HG02973 (cell line): ENCODE measurements at regions not wholly inside any gene's neighbourhood (a gene's known extent, or its start where the extent isn't known, plus 50 kb on each side); places are given as distances from the start of the nearest gene placed in this dataset.

Source experiments
- ATAC-seq: cut with Tn5 transposase; IDR thresholded peaks from one replicate; pipeline ENCODE4 v1.9.1; 2021; ENCODE audit warnings: moderate library complexity; ENCODE audit not compliant: unreplicated experiment

- no peak for ATAC-seq
Observed at GRCh38 chr4:148828291-148828690, 386.1 kb upstream of the NR3C2 start.

- ATAC-seq: no peak
Observed at GRCh38 chr4:148827781-148828180, 385.6 kb upstream of the NR3C2 start.

DNA sequence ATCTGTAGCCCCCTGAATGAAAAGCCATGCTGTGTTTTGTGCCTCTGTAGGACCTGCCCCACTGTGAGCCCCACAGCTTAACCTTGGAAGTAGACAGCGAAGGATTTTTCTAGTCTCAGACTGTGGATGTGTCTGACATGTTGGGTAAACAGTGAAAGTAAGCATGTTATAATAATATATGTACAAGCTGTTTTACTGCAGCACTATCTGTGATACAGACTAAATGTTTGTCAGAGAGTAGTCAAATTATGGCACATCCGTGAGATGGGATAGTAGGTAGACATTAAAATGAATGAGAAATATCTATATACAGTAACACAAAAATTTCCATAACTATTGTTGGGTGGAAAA, 381.2 kb upstream of the NR3C2 start:
- ATAC-seq: no peak

DNA sequence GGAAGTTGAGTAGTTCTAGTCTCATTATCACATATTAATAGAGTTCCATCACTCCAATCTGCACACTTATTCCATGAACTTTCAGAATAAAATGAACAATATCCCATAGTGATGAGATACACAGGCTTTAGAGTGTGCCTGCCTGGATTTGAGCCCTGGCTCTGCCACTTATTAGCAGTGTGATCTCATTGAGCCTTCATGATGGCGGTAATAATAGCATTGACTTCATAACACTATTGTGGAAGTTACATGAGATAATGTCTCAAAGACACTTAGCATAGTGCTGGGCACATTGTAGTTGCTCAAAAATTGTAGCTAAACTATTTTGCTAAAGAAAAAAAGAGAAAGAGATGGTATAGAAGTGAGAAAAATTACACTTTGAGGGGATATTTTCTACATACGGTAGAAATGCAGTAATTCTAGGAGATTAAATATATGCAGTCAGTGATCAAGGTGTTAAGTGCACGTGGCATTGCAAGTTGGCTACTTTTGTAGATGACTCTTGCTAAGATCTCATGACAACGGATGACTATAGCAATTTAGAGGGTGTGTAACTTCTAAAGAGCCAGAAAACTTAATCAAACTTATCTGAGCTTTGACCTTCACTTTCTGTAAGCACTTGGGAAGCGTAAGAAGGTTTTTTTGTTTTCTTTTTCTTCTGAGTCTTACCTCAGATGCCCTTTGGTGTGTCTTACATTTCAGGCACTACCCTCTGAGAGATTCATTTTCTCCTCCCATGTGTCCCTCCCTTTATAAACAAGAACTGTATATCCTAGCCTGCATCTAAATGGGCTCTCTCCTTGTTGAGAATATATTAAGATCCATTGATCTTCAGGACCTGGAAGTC, 380.6 kb upstream of the NR3C2 start:
- no peak for ATAC-seq

- no peak for ATAC-seq
Observed at GRCh38 chr4:148814030-148814429, 371.8 kb upstream of the NR3C2 start.

- no peak for ATAC-seq
Observed at GRCh38 chr4:148813289-148813688, 371.1 kb upstream of the NR3C2 start.

- ATAC-seq: no peak
Observed at GRCh38 chr4:148812101-148812500, 369.9 kb upstream of the NR3C2 start.

- ATAC-seq: no peak
Observed at GRCh38 chr4:148810461-148810860, 368.2 kb upstream of the NR3C2 start.

DNA sequence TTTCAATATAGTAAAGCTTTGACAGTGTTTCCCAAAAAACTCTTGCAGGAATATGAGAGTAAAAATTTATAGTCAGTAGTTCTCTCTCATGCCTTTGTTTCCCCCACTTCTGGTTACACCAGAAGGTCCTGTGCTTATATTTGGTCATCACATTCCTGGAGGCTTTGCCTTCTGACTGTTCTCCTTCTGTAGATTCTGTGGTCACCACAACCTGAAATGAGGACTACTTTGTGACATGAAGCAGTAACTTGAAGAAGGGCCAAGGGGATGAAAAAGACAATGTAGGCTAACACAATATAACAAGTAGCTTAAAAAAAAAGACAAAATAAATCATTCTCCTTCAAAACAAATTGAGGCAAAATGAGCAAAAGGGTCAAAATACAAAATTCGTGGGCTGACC, 366.2 kb upstream of the NR3C2 start:
- no peak for ATAC-seq

- ATAC-seq: no peak
Observed at GRCh38 chr4:148800940-148801339, 358.7 kb upstream of the NR3C2 start.

- no peak for ATAC-seq
Observed at GRCh38 chr4:148800336-148800885, 358.2 kb upstream of the NR3C2 start.

DNA sequence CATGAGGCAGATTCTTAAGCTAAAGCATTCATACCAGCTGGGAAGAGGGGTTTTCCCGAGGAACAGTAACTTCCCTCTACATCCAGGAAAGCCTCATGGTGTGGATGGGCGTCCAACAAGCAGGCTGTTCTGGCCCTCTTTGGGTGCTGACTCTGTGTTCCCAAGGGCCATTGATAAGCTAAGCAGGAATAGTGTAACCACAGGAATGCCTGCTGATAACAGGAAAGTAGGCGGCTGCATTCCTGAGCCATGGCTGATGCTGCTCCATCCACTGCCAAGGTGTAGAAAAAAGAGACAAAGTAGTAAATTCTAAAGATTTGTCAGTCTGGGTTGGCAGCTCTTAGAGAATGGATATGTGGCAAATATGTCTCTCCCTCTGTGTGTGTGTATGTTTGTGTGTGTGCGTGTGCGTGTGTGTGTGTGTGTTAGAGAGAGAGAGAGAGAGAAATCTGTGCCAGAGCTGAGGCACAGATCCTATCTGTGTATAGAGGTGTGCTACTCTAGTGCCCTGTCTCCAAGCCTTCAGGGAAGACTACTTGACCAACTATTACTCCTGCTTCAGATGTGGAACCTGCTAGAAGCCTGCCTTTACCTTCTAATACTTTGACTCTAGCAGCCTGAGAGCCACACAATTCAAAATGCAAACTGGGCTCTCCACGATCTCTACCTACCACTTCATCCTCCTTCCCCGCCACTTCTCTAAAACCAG, 353.1 kb upstream of the NR3C2 start:
- ATAC-seq: no peak

- no peak for ATAC-seq
Observed at GRCh38 chr4:148793221-148793620, 351.0 kb upstream of the NR3C2 start.

- ATAC-seq: no peak
Observed at GRCh38 chr4:148790691-148791090, 348.5 kb upstream of the NR3C2 start.

DNA sequence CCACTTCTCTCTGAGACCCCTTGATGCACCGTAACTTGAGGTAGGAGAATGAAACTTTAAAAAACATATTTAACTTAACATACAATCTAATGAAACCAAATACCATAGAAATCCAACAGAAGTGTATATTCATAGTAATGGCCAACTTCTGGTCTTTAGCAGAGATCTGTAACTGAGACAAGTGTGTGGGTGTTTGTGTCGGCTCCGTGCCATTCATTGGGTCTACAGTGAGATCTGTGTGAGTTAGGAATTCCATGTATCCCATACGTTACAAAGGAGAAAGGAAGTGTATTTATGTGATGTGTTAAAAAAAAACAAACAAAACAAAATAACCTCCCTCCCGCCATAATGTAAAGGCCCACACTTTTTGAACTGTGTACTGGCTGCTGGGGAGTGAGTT, 348.0 kb upstream of the NR3C2 start:
- no peak for ATAC-seq

DNA sequence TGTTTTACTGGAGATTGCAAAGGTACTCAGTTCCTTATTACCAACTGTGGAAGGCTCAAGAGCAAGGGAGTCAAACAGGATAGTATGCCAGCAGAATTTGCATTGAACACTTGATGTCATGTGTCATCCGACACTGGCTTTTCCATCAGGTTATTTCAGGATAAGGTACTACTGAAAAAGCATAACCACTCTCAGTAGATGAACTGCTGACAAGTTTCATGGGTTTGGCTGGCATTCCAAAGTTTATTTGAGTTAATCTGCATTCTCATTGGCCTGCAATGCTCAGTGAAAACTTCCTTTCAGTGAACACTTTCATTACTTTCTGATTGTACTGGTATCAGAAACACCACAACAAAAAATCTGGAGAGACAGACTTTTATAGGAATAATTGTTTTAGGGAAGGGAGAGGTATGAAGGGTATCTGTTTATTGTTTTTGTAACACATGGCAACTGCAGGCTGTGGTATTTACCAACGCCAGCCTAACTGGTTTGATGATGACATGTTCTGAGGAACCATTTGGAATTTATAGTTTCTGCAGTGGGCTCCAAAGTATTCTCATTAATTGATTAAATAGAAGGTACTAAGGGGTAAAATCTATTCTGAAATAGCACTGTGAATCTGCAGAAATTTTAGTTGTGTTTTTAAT, 345.7 kb upstream of the NR3C2 start:
- no peak for ATAC-seq

DNA sequence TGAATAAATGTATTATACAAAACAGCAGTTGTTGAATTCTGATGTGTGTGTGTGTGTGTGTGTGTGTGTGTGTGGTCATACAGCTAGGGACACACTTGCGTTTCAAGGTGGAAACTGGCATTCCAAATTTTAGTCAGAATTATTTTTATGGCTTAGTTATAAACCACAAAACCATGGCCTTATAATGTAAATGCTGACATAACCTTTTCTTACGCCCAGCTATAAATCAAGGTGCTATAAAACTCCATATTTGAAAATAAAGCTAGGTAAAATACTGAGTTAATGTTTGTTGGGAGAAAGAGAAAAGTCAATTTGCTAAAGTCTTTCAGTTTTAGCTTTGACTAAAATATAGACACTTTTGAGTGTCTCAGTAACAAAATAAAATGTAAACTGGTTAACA, 345.1 kb upstream of the NR3C2 start:
- no peak for ATAC-seq

- no peak for ATAC-seq
Observed at GRCh38 chr4:148786699-148787098, 344.5 kb upstream of the NR3C2 start.

- no peak for ATAC-seq
Observed at GRCh38 chr4:148782284-148782683, 340.1 kb upstream of the NR3C2 start.

GRCh38 chr4:148780426-148781005, 338.3 kb upstream of the NR3C2 start:
- no peak for ATAC-seq

DNA sequence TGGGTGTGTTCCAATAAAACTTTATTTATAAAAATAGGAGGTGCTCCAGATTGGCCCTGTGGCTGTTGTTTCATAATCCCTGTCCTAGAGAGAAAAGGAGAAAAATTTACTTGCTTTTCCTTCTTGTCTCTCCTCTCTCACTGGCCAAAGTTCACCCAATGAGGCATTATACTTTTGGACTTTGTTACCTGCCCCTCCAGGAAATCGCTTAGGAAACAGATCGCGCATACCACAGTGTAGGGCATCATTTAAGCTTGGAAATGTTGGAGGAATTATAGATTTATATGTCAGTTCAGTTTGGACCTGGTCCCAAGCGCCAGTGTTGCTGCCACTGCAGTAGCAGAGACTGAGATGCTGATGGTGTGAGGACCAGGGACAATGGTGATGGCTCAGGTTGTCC, 337.6 kb upstream of the NR3C2 start:
- no peak for ATAC-seq
